Uterus (tissue), 3 donors: ENCODE measurements at regions not wholly inside any gene's neighbourhood (a gene's known extent, or its start where the extent isn't known, plus 50 kb on each side); places are given as distances from the start of the nearest gene placed in this dataset.

Source experiments
- DNase-seq, 2 donors: peaks; one replicate each; pipeline ENCODE4 v3.0.0-alpha.2; 2019 to 2020
- H3K27ac ChIP-seq, 2 donors: fragments of 200-600 bp; sonication (generic); 1 replicate in 1 of 2; 2 replicates in 1 of 2; pipeline ENCODE4 v1.5.1; 2016 to 2018
- H3K27me3 ChIP-seq, 2 donors: fragments of 200-600 bp; sonication (generic); one replicate each; pipeline ENCODE4 v1.5.1; 2018 to 2019; ENCODE audit warnings: control low read depth in 1 of 2
- H3K36me3 ChIP-seq, 2 donors: fragments of 200-600 bp; sonication (generic); one replicate each; pipeline ENCODE4 v1.5.1; 2019; ENCODE audit warnings: control low read depth in 1 of 2
- H3K4me1 ChIP-seq, 2 donors: fragments of 200-600 bp; sonication (generic); one replicate each; pipeline ENCODE4 v1.5.1; 2018 to 2019; ENCODE audit warnings: control low read depth in 1 of 2
- H3K4me3 ChIP-seq, 2 donors: fragments of 200-600 bp; sonication (generic); 1 replicate in 1 of 2; 2 replicates in 1 of 2; pipeline ENCODE4 v1.5.1; 2018 to 2019; ENCODE audit warnings: mild to moderate bottlenecking in 1 of 2
- H3K9me3 ChIP-seq, 2 donors: fragments of 200-600 bp; sonication (generic); one replicate each; pipeline ENCODE4 v1.5.1; 2019; ENCODE audit warnings: control low read depth in 1 of 2
- POLR2A ChIP-seq, 2 donors: fragments of 450-650 bp; IDR thresholded peaks; one replicate each; pipeline ENCODE4 v1.6.1; 2016; ENCODE audit warnings: antibody characterized with exemption in 2 of 2, mild to moderate bottlenecking in 1 of 2, moderate library complexity in 1 of 2
- intact Hi-C: fragments of 100-400 bp; cut with DNase I; formaldehyde crosslinking; loops from one replicate; pipeline ENCODE4 v1.15.1; 2023; ENCODE audit warnings: low total_unique reads
- TF ChIP-seq, protein P1 (sequence below), 4 experiments: fragments of 200-600 bp in 2 of 4; fragments of 450-650 bp in 2 of 4; sonication (generic) in 2 of 4; IDR thresholded peaks; one replicate each; pipeline ENCODE4 v1.5.1; 2016 to 2019; ENCODE audit warnings: antibody characterized with exemption in 4 of 4, mild to moderate bottlenecking in 2 of 4, moderate library complexity in 1 of 4
- donor health status: DM: yes; HTN: yes; CAD: no.

DNA sequence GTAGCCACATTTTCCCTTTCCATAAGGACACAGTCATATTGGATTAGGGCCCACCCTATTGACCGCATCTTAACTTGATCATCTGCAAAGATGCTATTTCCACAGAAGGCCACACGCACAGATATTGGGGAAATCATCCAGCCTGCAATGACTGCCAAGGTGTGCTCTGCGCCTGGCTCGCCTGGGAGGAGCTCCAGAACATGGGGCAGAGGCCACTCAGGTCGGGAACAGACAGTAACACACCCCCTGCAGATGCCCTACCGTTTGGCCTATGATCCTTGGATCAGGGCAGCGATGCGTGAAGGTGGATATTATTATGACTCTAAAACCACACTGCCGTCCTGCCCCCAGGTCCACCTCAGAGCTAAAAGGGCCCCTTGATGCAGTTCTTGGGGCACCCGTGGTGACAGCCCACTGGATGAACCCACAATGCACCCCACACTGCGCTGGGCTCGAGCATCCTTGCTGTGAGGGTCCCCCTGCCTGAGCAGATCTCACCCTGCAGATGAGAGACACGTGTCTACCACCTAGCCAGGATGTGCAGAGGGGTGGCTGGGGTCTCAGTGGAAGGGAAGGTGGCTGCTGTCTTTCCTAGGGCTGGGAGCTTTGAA is 72.9 kb upstream of the ZNF516 start:
- intact Hi-C loops: no loop called here
- Histone ChIP-seq H3K9me3 (no peaks in the 10 kb centered on the region), H3K4me3 (no peak overlapping the region), H3K4me1 (peaks cover 0 to 5% of the 10 kb centered on the region in 2 donors), H3K36me3 (no peaks in the 10 kb centered on the region), H3K27me3 (no peaks in the 10 kb centered on the region), H3K27ac (no peak overlapping the region)
- no peak for DNase-seq
- TF ChIP-seq, protein P1, sequence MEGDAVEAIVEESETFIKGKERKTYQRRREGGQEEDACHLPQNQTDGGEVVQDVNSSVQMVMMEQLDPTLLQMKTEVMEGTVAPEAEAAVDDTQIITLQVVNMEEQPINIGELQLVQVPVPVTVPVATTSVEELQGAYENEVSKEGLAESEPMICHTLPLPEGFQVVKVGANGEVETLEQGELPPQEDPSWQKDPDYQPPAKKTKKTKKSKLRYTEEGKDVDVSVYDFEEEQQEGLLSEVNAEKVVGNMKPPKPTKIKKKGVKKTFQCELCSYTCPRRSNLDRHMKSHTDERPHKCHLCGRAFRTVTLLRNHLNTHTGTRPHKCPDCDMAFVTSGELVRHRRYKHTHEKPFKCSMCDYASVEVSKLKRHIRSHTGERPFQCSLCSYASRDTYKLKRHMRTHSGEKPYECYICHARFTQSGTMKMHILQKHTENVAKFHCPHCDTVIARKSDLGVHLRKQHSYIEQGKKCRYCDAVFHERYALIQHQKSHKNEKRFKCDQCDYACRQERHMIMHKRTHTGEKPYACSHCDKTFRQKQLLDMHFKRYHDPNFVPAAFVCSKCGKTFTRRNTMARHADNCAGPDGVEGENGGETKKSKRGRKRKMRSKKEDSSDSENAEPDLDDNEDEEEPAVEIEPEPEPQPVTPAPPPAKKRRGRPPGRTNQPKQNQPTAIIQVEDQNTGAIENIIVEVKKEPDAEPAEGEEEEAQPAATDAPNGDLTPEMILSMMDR (IDR thresholded peaks at IDR 0.05): no peak
- TF ChIP-seq POLR2A (IDR thresholded peaks at IDR 0.05): no peak

- Histone ChIP-seq H3K4me3 (no peak overlapping the region), H3K9me3 (no peaks in the 10 kb centered on the region), H3K36me3 (no peaks in the 10 kb centered on the region), H3K27me3 (no peaks in the 10 kb centered on the region), H3K27ac (peak overlapping the region in 1 of 2 donors; percentile 84), H3K4me1 (peaks cover 0 to 5% of the 10 kb centered on the region in 2 donors)
- TF ChIP-seq, protein P1 (IDR thresholded peaks at IDR 0.05): no peak
- no peak for TF ChIP-seq POLR2A (IDR thresholded peaks at IDR 0.05)
- intact Hi-C loops: no loop called here
- DNase-seq: no peak
Observed at GRCh38 chr18:76566987-76567386, 71.9 kb upstream of the ZNF516 start.

DNA sequence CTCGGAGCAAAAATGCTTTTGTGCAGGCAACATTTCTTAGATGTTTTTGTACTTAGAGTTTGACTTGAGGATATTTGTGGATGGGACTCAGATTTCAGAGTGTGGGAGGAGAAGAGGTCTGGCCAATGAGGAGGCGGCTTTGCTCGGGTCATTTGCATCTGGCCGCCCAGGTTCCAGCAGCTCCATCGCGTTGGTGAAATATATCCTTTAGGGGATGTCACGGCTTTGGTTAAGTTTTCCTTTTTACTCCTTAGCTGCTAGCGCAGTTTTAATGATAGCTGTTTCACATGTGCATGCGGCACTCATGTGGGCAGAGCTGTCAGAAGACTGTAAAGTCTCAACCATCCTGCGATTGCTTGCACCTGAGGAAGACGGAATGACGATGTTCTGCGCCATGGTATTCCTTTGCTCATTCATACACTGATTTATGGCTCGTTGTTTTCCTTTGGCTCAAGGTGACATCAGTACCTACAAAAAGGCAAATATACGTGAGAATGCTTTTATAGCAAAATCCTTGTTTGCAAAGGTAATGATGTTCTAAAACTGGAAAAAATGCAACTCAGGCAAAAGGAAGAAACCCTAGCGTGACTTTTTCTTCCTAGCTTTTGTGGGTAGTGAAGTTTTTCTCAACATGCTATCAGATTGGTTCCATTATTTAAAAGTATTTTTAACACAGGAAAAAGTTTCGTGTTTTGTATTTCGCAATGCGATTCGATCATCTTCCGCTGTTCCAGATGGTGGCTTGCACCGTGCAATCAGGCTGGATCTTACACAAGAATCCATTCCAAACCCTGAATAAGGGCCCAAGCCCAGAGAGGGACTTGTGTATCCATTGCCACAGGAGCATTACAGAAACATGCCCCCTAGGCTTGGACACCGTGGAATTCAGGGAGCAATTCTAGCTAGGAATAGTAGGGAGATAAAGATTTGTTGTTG is 70.5 kb upstream of the ZNF516 start:
- Histone ChIP-seq H3K27ac (peak overlapping the region; percentile 84 to 94), H3K27me3 (no peaks in the 10 kb centered on the region), H3K4me1 (peaks cover 0 to 5% of the 10 kb centered on the region in 2 donors), H3K4me3 (peak overlapping the region; percentile 28 to 29), H3K36me3 (no peaks in the 10 kb centered on the region), H3K9me3 (no peaks in the 10 kb centered on the region)
- peak; percentile 77 to 86 for DNase-seq
- intact Hi-C loops: no loop called here
- peak; percentile 48 to 50 for TF ChIP-seq POLR2A (IDR thresholded peaks at IDR 0.05)
- TF ChIP-seq, protein P1 (IDR thresholded peaks at IDR 0.05): no peak

DNA sequence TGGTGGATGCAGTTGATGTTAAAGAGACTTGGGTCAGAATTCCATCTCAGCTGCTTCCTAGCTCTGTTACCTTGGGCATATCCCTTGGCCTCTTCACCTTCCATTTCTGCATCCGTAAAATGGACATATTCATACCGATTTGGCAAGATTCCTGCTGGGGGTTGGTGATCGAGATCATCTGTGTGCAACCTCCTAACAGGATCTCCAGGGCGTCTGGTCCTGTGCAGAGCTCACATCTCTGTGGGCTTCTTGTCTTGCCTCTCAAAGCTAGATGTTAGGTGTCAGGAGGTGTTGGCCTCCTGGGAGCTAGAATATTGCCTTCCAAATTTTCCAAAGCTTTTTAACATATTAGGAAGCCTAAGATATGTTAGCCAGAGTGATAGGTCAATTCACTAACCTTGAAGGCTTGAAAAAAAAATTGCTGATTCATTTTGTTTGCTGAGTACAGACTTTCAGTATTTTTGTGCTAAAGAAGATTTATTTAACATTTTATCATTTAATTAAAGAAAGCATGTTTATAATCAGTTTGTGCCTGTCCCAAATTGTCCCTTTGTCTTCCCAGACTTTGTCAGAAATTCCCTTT is 69.7 kb upstream of the ZNF516 start:
- intact Hi-C loops: no loop called here
- Histone ChIP-seq H3K4me1 (peaks cover 0 to 5% of the 10 kb centered on the region in 2 donors), H3K9me3 (no peaks in the 10 kb centered on the region), H3K27ac (peak overlapping the region; percentile 84 to 94), H3K4me3 (peak overlapping the region; percentile 28 to 29), H3K36me3 (no peaks in the 10 kb centered on the region), H3K27me3 (no peaks in the 10 kb centered on the region)
- DNase-seq: no peak
- TF ChIP-seq POLR2A (IDR thresholded peaks at IDR 0.05): no peak
- TF ChIP-seq, protein P1 (IDR thresholded peaks at IDR 0.05): no peak

GRCh38 chr18:76564117-76564516 is 69.1 kb upstream of the ZNF516 start:
- intact Hi-C loops: no loop called here
- Histone ChIP-seq H3K27me3 (no peaks in the 10 kb centered on the region), H3K4me3 (no peak overlapping the region), H3K4me1 (peaks cover 0 to 5% of the 10 kb centered on the region in 2 donors), H3K27ac (peak overlapping the region; percentile 84 to 94), H3K36me3 (no peaks in the 10 kb centered on the region), H3K9me3 (no peaks in the 10 kb centered on the region)
- DNase-seq: no peak
- TF ChIP-seq, protein P1 (IDR thresholded peaks at IDR 0.05): no peak
- no peak for TF ChIP-seq POLR2A (IDR thresholded peaks at IDR 0.05)
